Liver (tissue), 3 donors: ENCODE measurements at regions not wholly inside any gene's neighbourhood (a gene's known extent, or its start where the extent isn't known, plus 50 kb on each side); places are given as distances from the start of the nearest gene placed in this dataset.

ENCODE experiments used
- EGR1 ChIP-seq, 2 donors: IDR thresholded peaks; 2 replicates each; pipeline ENCODE4 v1.6.1; 2016 to 2018; ENCODE audit warnings: antibody characterized with exemption in 2 of 2, low read depth in 2 of 2
- HNF4G ChIP-seq: IDR thresholded peaks from 2 replicates; pipeline ENCODE4 v1.6.1; 2016; ENCODE audit warnings: antibody characterized with exemption
- JUND ChIP-seq, 2 donors: IDR thresholded peaks; 2 replicates each; pipeline ENCODE4 v1.6.1; 2016; ENCODE audit warnings: antibody characterized with exemption in 2 of 2
- MAX ChIP-seq: IDR thresholded peaks from 2 replicates; pipeline ENCODE4 v1.6.1; 2016; ENCODE audit warnings: antibody characterized with exemption
- RAD21 ChIP-seq, 2 donors: IDR thresholded peaks; 2 replicates each; pipeline ENCODE4 v1.6.1; 2016; ENCODE audit warnings: antibody characterized with exemption in 2 of 2, mild to moderate bottlenecking in 2 of 2
- SP1 ChIP-seq: IDR thresholded peaks from 2 replicates; pipeline ENCODE4 v1.6.1; 2018; ENCODE audit warnings: antibody characterized with exemption, mild to moderate bottlenecking
- ZBTB33 ChIP-seq: IDR thresholded peaks from 2 replicates; pipeline ENCODE4 v1.6.1; 2016; ENCODE audit warnings: antibody characterized with exemption
- TF ChIP-seq, protein P1 (sequence below): fragments of 150-350 bp; IDR thresholded peaks from 2 replicates; pipeline ENCODE4 v1.5.1; 2017; ENCODE audit warnings: improper control_type of control experiment, low read depth, low read length; ENCODE audit not compliant: missing input control
- donor health status: healthy.
- donor health status: healthy.

DNA sequence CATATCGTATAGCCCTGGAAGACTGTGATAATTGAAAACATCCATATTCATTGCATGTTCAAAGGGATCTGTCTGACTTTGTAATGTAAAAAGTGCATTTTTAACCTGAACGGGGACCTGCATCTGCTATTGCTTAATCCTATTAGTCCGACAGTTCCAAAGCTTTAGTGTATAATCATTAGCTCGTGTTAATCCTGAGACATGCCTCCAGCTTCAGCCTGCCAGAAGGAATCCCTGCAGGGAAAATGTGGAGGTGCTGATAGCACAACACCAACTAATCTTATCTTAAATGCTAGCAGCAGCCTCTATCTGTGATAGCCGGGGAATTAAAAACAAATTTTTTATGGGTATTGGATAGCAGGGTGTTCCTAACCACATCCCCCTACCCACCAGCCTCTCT, 495.2 kb downstream of the TLE4 start:
- TF ChIP-seq, protein P1, sequence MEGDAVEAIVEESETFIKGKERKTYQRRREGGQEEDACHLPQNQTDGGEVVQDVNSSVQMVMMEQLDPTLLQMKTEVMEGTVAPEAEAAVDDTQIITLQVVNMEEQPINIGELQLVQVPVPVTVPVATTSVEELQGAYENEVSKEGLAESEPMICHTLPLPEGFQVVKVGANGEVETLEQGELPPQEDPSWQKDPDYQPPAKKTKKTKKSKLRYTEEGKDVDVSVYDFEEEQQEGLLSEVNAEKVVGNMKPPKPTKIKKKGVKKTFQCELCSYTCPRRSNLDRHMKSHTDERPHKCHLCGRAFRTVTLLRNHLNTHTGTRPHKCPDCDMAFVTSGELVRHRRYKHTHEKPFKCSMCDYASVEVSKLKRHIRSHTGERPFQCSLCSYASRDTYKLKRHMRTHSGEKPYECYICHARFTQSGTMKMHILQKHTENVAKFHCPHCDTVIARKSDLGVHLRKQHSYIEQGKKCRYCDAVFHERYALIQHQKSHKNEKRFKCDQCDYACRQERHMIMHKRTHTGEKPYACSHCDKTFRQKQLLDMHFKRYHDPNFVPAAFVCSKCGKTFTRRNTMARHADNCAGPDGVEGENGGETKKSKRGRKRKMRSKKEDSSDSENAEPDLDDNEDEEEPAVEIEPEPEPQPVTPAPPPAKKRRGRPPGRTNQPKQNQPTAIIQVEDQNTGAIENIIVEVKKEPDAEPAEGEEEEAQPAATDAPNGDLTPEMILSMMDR = no peak
- no peak for TF ChIP-seq MAX
- TF ChIP-seq EGR1 (IDR thresholded peaks at IDR 0.05; ENCODE audit: low read depth in 2 of 2) = no peak
- no peak for TF ChIP-seq RAD21 (IDR thresholded peaks at IDR 0.05)
- TF ChIP-seq HNF4G = no peak
- TF ChIP-seq SP1 = no peak
- TF ChIP-seq JUND (IDR thresholded peaks at IDR 0.05) = no peak
- TF ChIP-seq ZBTB33 = no peak
